DOHH2 (cell line): ENCODE measurements at regions not wholly inside any gene's neighbourhood (a gene's known extent, or its start where the extent isn't known, plus 50 kb on each side); places are given as distances from the start of the nearest gene placed in this dataset.

Source experiments
- EZH2phosphoT487 ChIP-seq: fragments of 200-600 bp; sonication (generic); IDR thresholded peaks from 2 replicates; pipeline ENCODE4 v1.6.1; 2017; ENCODE audit warnings: borderline replicate concordance, mild to moderate bottlenecking, antibody characterized with exemption, low read length, moderate library complexity, mixed read lengths
- TF ChIP-seq, protein P1 (sequence below): fragments of 200-600 bp; sonication (generic); IDR thresholded peaks from one replicate; pipeline ENCODE4 v1.5.1; 2014; ENCODE audit warnings: antibody characterized with exemption, mild to moderate bottlenecking, low read depth, low read length; ENCODE audit not compliant: poor library complexity, severe bottlenecking

DNA sequence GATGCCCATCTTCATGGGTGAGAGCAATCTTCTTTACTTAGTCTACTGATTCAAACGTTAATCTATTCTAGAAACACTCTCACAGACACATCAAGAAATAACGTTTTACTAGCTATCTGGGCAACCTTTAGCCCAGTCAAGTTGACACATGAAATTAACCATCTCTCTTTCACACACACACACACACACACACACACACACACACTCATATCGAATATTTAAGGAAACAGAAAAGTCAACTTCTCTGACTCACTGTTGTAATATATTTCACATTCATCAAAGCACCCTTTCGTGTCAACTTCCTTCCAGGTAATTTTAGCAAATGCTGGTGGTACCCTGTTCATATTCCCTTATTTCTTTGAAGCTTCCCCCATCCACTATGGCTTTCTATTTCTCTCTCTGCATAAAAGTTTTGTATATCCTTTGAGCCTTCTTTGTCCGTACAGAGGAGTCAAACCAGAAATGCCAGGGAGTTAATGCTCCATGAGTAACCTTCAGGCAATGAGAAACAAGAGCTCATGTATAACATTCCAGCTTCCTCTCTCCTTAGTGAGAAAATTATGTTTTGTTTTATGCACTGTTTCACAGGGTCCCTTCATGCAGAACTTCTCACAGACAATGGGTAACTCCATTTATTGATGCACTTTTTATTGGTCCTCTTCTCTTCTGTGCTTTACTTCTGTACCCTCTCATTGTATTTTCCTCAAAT lies 335.5 kb upstream of the CBLB start:
- TF ChIP-seq, protein P1, sequence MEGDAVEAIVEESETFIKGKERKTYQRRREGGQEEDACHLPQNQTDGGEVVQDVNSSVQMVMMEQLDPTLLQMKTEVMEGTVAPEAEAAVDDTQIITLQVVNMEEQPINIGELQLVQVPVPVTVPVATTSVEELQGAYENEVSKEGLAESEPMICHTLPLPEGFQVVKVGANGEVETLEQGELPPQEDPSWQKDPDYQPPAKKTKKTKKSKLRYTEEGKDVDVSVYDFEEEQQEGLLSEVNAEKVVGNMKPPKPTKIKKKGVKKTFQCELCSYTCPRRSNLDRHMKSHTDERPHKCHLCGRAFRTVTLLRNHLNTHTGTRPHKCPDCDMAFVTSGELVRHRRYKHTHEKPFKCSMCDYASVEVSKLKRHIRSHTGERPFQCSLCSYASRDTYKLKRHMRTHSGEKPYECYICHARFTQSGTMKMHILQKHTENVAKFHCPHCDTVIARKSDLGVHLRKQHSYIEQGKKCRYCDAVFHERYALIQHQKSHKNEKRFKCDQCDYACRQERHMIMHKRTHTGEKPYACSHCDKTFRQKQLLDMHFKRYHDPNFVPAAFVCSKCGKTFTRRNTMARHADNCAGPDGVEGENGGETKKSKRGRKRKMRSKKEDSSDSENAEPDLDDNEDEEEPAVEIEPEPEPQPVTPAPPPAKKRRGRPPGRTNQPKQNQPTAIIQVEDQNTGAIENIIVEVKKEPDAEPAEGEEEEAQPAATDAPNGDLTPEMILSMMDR: no peak
- TF ChIP-seq EZH2phosphoT487: no peak
